ENCODE measurements at regions not wholly inside any gene's neighbourhood (a gene's known extent, or its start where the extent isn't known, plus 50 kb on each side); places are given as distances from the start of the nearest gene placed in this dataset.

- DNase-seq, result no peak
These were observed 312.7 kb downstream of the PTPRU start for GRCh38 chr1:29549001-29549400.

- DNase-seq, result no peak
These were observed 311.8 kb downstream of the PTPRU start for GRCh38 chr1:29548091-29548490.

- DNase-seq, result no peak
These were observed 311.0 kb downstream of the PTPRU start for GRCh38 chr1:29547300-29547699.

- no peak for DNase-seq
These were observed 310.2 kb downstream of the PTPRU start for GRCh38 chr1:29546496-29546895.

- DNase-seq, result no peak
These were observed 308.1 kb downstream of the PTPRU start for GRCh38 chr1:29544406-29544805.

GRCh38 chr1:29543586-29543985, 307.3 kb downstream of the PTPRU start:
- no peak for DNase-seq

GRCh38 chr1:29542548-29542947, 306.2 kb downstream of the PTPRU start:
- DNase-seq, result no peak

- no peak for DNase-seq
These were observed 305.3 kb downstream of the PTPRU start for GRCh38 chr1:29541631-29542030.

- DNase-seq, result no peak
These were observed 304.6 kb downstream of the PTPRU start for GRCh38 chr1:29540801-29541357.

- DNase-seq, result no peak
These were observed 303.6 kb downstream of the PTPRU start for GRCh38 chr1:29539971-29540370.

- no peak for DNase-seq
These were observed 302.3 kb downstream of the PTPRU start for GRCh38 chr1:29538586-29538985.

- DNase-seq, result no peak
These were observed 296.4 kb downstream of the PTPRU start for GRCh38 chr1:29532751-29533150.

- no peak for DNase-seq
These were observed 296.0 kb downstream of the PTPRU start for GRCh38 chr1:29532285-29532684.

GRCh38 chr1:29531596-29531995, 295.3 kb downstream of the PTPRU start:
- no peak for DNase-seq

- no peak for DNase-seq
These were observed 293.5 kb downstream of the PTPRU start for GRCh38 chr1:29529677-29530278.

- DNase-seq, result no peak
These were observed 291.1 kb downstream of the PTPRU start for GRCh38 chr1:29527314-29528004.

- no peak for DNase-seq
These were observed 289.6 kb downstream of the PTPRU start for GRCh38 chr1:29525941-29526340.

- DNase-seq, result no peak
These were observed 288.2 kb downstream of the PTPRU start for GRCh38 chr1:29524285-29525065.

GRCh38 chr1:29523576-29523975, 287.3 kb downstream of the PTPRU start:
- DNase-seq, result no peak

- no peak for DNase-seq
These were observed 286.8 kb downstream of the PTPRU start for GRCh38 chr1:29523136-29523535.

GRCh38 chr1:29521811-29522580, 285.7 kb downstream of the PTPRU start:
- DNase-seq, result no peak

- no peak for DNase-seq
These were observed 285.1 kb downstream of the PTPRU start for GRCh38 chr1:29521438-29521715.
